GM12872 (cell line): ENCODE measurements at regions not wholly inside any gene's neighbourhood (a gene's known extent, or its start where the extent isn't known, plus 50 kb on each side); places are given as distances from the start of the nearest gene placed in this dataset.

Source experiments
- CTCF ChIP-seq: IDR thresholded peaks from 3 replicates; pipeline ENCODE4 v1.5.1; 2011; ENCODE audit warnings: low read depth, mild to moderate bottlenecking, low read length, moderate library complexity; ENCODE audit not compliant: insufficient read depth

- TF ChIP-seq CTCF, result no peak
Measured at GRCh38 chr5:105409695-105410094, 1847.1 kb upstream of the NUDT12 start.

DNA sequence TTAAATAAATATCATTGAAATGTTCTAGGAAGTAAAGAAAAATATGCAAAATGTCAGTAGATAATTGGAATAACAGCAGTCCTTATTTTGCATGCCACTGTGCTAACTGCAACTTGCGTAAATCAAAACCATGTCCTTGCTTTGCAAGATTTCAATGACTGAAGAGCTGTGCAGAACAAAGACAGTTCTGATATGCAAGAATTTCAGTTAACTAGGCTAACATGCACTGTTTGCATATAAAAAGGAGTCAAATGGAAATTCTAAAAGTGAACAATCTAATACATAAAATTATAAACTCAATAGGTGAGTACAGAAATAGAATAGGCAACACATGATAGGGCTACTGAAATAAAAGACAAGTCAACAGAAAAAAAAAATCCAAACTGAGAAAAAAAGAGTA is 1844.6 kb upstream of the NUDT12 start:
- no peak for TF ChIP-seq CTCF

- TF ChIP-seq CTCF, result no peak
Measured at GRCh38 chr5:105397749-105398148, 1835.2 kb upstream of the NUDT12 start.

GRCh38 chr5:105392710-105393149 is 1830.1 kb upstream of the NUDT12 start:
- TF ChIP-seq CTCF, result no peak

DNA sequence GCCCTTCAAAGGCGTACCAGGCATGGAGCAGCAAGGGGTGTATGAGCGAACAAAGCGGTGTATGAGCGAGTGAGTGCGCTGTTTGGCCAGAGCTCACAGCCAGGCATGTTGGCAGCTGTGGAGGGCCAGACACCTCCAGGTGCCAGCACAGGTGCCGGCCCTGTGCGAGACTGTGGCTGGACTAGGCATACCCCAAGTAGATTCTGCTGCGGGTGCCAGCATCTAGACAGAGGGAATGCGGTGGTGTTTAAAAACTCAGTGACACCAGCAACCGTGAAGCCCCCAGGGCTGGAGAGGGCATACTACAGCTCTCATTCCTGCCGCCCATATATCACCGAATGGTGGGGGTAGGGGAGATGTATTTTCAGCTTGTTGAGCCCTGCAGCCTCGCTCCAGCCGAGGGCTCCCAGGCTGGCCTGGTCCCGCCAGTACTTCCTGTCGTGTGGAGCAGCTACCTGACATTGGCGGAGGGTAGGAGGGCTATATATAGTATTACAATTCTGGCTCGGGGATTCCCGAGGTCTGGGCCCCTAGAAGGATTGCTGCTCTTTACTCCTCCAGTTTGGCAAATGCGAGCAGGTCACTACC is 1829.6 kb upstream of the NUDT12 start:
- no peak for TF ChIP-seq CTCF

DNA sequence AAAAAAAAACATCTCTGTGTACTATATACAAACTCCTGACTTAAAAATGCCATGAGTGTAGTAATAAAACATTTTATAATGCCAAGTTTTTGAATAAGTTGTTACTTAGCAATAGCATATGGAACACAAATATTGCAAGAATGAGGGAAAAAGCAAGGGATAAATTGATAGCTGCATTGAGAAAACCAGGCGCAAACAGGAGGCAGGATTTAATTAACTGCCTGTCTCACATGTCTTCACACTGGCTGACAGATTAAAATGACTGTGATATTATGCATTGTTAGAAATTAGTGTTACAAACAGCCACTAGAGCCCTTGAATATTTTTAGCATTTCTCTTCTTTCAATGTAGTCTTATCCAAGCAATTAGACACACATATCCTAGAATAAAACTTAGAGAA is 1817.5 kb upstream of the NUDT12 start:
- no peak for TF ChIP-seq CTCF

DNA sequence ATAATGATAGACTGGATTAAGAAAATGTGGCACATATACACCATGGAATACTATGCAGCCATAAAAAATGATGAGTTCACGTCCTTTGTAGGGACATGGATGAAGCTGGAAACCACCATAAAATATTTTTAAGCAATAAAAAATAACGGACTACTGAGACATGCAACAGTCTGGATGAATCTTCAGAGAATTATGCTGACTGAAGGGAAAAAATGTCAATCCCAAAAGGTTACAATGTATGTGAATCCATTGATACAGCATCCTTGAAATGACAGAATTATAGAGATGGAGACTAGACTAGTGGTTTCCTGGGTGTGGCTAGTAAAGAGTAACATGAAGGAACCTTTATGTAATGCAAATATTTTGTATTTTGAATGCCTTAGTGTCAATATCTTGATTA is 1808.6 kb upstream of the NUDT12 start:
- no peak for TF ChIP-seq CTCF
